ENCODE measurements at regions not wholly inside any gene's neighbourhood (a gene's known extent, or its start where the extent isn't known, plus 50 kb on each side); places are given as distances from the start of the nearest gene placed in this dataset.

DNA sequence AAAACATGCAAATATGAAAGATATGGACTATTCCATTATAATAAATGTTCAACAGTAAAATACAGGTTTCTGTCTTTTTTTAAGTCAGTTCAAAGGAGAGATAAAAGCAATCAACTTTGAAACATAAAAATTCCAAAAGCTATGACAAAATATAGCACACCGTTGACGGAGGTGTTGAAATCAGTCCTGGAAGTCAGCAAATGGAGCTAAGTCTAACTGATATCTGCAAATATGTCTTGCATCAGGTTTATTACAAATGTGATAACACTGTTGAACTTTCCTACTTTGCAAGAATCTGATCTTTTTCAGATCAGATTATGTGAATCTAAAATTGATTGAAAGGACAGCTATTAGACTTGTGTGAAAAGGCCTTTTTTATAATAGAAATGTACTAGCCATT lies 300.7 kb downstream of the SHOX2 start:
- no peak overlapping the region for H3K4me2 ChIP-seq (ENCODE audit: insufficient read depth, low read length)
- in situ Hi-C loops (cut with MboI) = no loop called here
- ChIA-PET POLR2A (interaction anchor here (0.8 to 1.0 kb wide), 2 partner anchors 15 to 20 kb away, joined by 3 read pairs; no protein-coding TSS in a partner anchor), CTCF (ENCODE audit: low intra/inter-chr PET ratio) (no interaction called here)
- TF ChIP-seq MCM3 (IDR thresholded peaks at IDR 0.05) (no peak), FOXM1 (IDR thresholded peaks at IDR 0.05; ENCODE audit: low read depth) (no peak), FOXM1 (CRISPR knock-in tag; IDR thresholded peaks at IDR 0.05; ENCODE audit: low read depth) (no peak), XRCC5 (IDR thresholded peaks at IDR 0.05; ENCODE audit: low read depth, low read length) (no peak), CREB1 (IDR thresholded peaks at IDR 0.05) (no peak), CREB1 (CRISPR knock-in tag; IDR thresholded peaks at IDR 0.05) (no peak), RBM15 (IDR thresholded peaks at IDR 0.05; ENCODE audit: insufficient read depth, low read length) (no peak), KDM2B (CRISPR knock-in tag; IDR thresholded peaks at IDR 0.05) (no peak), BACH1 (tag; IDR thresholded peaks at IDR 0.05) (no peak), NELFE (IDR thresholded peaks at IDR 0.05; ENCODE audit: insufficient read depth, insufficient read length) (no peak), ZC3H11A (IDR thresholded peaks at IDR 0.05; ENCODE audit: low read depth, low read length) (no peak), NBN (IDR thresholded peaks at IDR 0.05; ENCODE audit: low read depth) (no peak), RFX1 (IDR thresholded peaks at IDR 0.05) (no peak), RHOXF2B (CRISPR knock-in tag; conservative IDR thresholded peaks at IDR 0.05) (no peak), CBX8 (IDR thresholded peaks at IDR 0.05; ENCODE audit: borderline replicate concordance, extremely low read depth, low read depth, low read length, poor library complexity, severe bottlenecking) (no peak)
- TF ChIP-seq, protein P1, sequence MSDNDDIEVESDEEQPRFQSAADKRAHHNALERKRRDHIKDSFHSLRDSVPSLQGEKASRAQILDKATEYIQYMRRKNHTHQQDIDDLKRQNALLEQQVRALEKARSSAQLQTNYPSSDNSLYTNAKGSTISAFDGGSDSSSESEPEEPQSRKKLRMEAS (CRISPR knock-in tag; IDR thresholded peaks at IDR 0.05) = no peak
- TF ChIP-seq, protein P2, sequence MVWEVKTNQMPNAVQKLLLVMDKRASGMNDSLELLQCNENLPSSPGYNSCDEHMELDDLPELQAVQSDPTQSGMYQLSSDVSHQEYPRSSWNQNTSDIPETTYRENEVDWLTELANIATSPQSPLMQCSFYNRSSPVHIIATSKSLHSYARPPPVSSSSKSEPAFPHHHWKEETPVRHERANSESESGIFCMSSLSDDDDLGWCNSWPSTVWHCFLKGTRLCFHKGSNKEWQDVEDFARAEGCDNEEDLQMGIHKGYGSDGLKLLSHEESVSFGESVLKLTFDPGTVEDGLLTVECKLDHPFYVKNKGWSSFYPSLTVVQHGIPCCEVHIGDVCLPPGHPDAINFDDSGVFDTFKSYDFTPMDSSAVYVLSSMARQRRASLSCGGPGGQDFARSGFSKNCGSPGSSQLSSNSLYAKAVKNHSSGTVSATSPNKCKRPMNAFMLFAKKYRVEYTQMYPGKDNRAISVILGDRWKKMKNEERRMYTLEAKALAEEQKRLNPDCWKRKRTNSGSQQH (CRISPR knock-in tag; IDR thresholded peaks at IDR 0.05) = no peak
- no peaks in the 10 kb centered on the region for H3K36me3 ChIP-seq (ENCODE audit: control insufficient read depth, insufficient read depth, low read length)
- no peaks in the 10 kb centered on the region for H3K79me2 ChIP-seq (ENCODE audit: control insufficient read depth, insufficient read depth, low read length)
- BruUV-seq (replicated peaks) = no TSS peak
- no peak overlapping the region for H2AFZ ChIP-seq (ENCODE audit: low read depth, low read length)
- no peak for FAIRE-seq
- 0% methylated on average over 2 of the region's 2 CpGs for WGBS (ENCODE audit: insufficient coverage, low coverage, missing lambda C conversion rate)
- H3K4me3 ChIP-seq = no peak overlapping the region
- H3K4me1 ChIP-seq (replicated peaks in 1 of 2; ENCODE audit: control insufficient read depth in 2 of 2, insufficient read depth in 2 of 2, low read length in 2 of 2) = no peaks in the 10 kb centered on the region
- intact Hi-C loops (cut with micrococcal nuclease) = no loop called here
- no peaks in the 10 kb centered on the region for H4K20me1 ChIP-seq (replicated peaks; ENCODE audit: control insufficient read depth, insufficient read depth, low read length)
- ATAC-seq = no peak
- no peaks in the 10 kb centered on the region for H3K27me3 ChIP-seq (ENCODE audit: control insufficient read depth in 2 of 2, insufficient read depth in 2 of 2, low read length in 2 of 2)
- H3K9ac ChIP-seq (ENCODE audit: insufficient read depth in 1 of 2, low read depth in 2 of 2, low read length in 2 of 2) = no peak overlapping the region
- no peak overlapping the region for H3K27ac ChIP-seq (ENCODE audit: extremely low read depth, low read depth, low read length)
- no peaks in the 10 kb centered on the region for H3K9me3 ChIP-seq (replicated peaks; ENCODE audit: control insufficient read depth, insufficient read depth, low read depth, low read length)
- H3K9me1 ChIP-seq (ENCODE audit: control insufficient read depth, insufficient read depth, low read length) = no peaks in the 10 kb centered on the region
- DNase-seq (ENCODE audit: extremely low read depth in 1 of 4, low spot score in 3 of 4) = no peak
